Ishikawa (cell line): ENCODE measurements at regions not wholly inside any gene's neighbourhood (a gene's known extent, or its start where the extent isn't known, plus 50 kb on each side); places are given as distances from the start of the nearest gene placed in this dataset.

Source experiments
- CEBPB ChIP-seq: IDR thresholded peaks from 2 replicates; pipeline ENCODE4 v1.6.1; 2012
- CREB1 ChIP-seq: IDR thresholded peaks from 2 replicates; pipeline ENCODE4 v1.6.1; 2012; ENCODE audit warnings: low read depth
- EGR1 ChIP-seq: IDR thresholded peaks from 2 replicates; pipeline ENCODE4 v1.6.1; 2012
- EP300 ChIP-seq: IDR thresholded peaks from 2 replicates; pipeline ENCODE4 v1.6.1; 2012; ENCODE audit warnings: borderline replicate concordance
- FOXM1 ChIP-seq: IDR thresholded peaks from 2 replicates; pipeline ENCODE4 v1.6.1; 2012; ENCODE audit warnings: low read depth, borderline replicate concordance
- MAX ChIP-seq: IDR thresholded peaks from 2 replicates; pipeline ENCODE4 v1.6.1; 2012
- NFIC ChIP-seq: IDR thresholded peaks from 2 replicates; pipeline ENCODE4 v1.6.1; 2012
- RAD21 ChIP-seq: IDR thresholded peaks from 2 replicates; pipeline ENCODE4 v1.6.1; 2012; ENCODE audit warnings: low read depth
- REST ChIP-seq: IDR thresholded peaks from 2 replicates; pipeline ENCODE4 v1.6.1; 2012; ENCODE audit warnings: low read depth, mild to moderate bottlenecking
- TAF1 ChIP-seq: IDR thresholded peaks from 2 replicates; pipeline ENCODE4 v1.6.1; 2012; ENCODE audit warnings: low read depth, mild to moderate bottlenecking
- TCF12 ChIP-seq: IDR thresholded peaks from 2 replicates; pipeline ENCODE4 v1.6.1; 2012; ENCODE audit warnings: low read depth
- TEAD4 ChIP-seq: IDR thresholded peaks from 2 replicates; pipeline ENCODE4 v1.6.1; 2012
- USF1 ChIP-seq: IDR thresholded peaks from 2 replicates; pipeline ENCODE4 v1.6.1; 2012
- YY1 ChIP-seq: IDR thresholded peaks from 2 replicates; pipeline ENCODE4 v1.6.1; 2012; ENCODE audit warnings: low read depth
- ZBTB7A ChIP-seq: IDR thresholded peaks from 2 replicates; pipeline ENCODE4 v1.6.1; 2012; ENCODE audit warnings: low read depth

GRCh38 chrX:95071052-95071451 is 1397.0 kb downstream of the FAM133A start:
- TF ChIP-seq EP300: no peak
- no peak for TF ChIP-seq MAX
- no peak for TF ChIP-seq YY1
- no peak for TF ChIP-seq NFIC
- no peak for TF ChIP-seq RAD21
- no peak for TF ChIP-seq FOXM1
- no peak for TF ChIP-seq TCF12
- TF ChIP-seq CEBPB: no peak
- TF ChIP-seq CREB1: no peak
- TF ChIP-seq REST: no peak
- no peak for TF ChIP-seq ZBTB7A
- no peak for TF ChIP-seq TEAD4
- TF ChIP-seq TAF1: no peak
- TF ChIP-seq USF1: no peak
- no peak for TF ChIP-seq EGR1

- no peak for TF ChIP-seq RAD21
- TF ChIP-seq YY1: no peak
- no peak for TF ChIP-seq TAF1
- TF ChIP-seq TCF12: no peak
- TF ChIP-seq CEBPB: no peak
- no peak for TF ChIP-seq FOXM1
- TF ChIP-seq CREB1: no peak
- no peak for TF ChIP-seq EP300
- TF ChIP-seq MAX: no peak
- TF ChIP-seq ZBTB7A: no peak
- no peak for TF ChIP-seq NFIC
These were observed 1397.6 kb downstream of the FAM133A start for GRCh38 chrX:95071621-95072020.

- TF ChIP-seq MAX (no peak), EGR1 (no peak), ZBTB7A (no peak), NFIC (no peak), RAD21 (peak; percentile 64), YY1 (no peak), TEAD4 (no peak), REST (no peak)
These were observed 1402.4 kb downstream of the FAM133A start for GRCh38 chrX:95076449-95076848.

GRCh38 chrX:95101851-95102390 is 1427.9 kb downstream of the FAM133A start:
- no peak for TF ChIP-seq MAX
- no peak for TF ChIP-seq FOXM1
- no peak for TF ChIP-seq REST
- TF ChIP-seq CREB1: no peak
- TF ChIP-seq TCF12: no peak
- TF ChIP-seq RAD21: no peak
- TF ChIP-seq YY1: no peak
- TF ChIP-seq TAF1: no peak
- TF ChIP-seq TEAD4: no peak
- TF ChIP-seq EGR1: no peak
- TF ChIP-seq EP300: no peak
- no peak for TF ChIP-seq ZBTB7A
- TF ChIP-seq NFIC: no peak
- no peak for TF ChIP-seq CEBPB
- TF ChIP-seq USF1: no peak
